HEK293T (cell line): ENCODE measurements at regions not wholly inside any gene's neighbourhood (a gene's known extent, or its start where the extent isn't known, plus 50 kb on each side); places are given as distances from the start of the nearest gene placed in this dataset.

Experiments
- FOXK2 ChIP-seq: fragments of 450-650 bp; IDR thresholded peaks from 2 replicates; pipeline ENCODE4 v1.6.1; 2016; ENCODE audit warnings: mild to moderate bottlenecking
- FOXM1 ChIP-seq: fragments of 450-650 bp; IDR thresholded peaks from 2 replicates; pipeline ENCODE4 v1.6.1; 2017; ENCODE audit warnings: mild to moderate bottlenecking, borderline replicate concordance
- SP1 ChIP-seq: fragments of 450-650 bp; IDR thresholded peaks from 2 replicates; pipeline ENCODE4 v1.6.1; 2017
- SUZ12 ChIP-seq: fragments of 450-650 bp; IDR thresholded peaks from 2 replicates; pipeline ENCODE4 v1.6.1; 2016; ENCODE audit warnings: mild to moderate bottlenecking

DNA sequence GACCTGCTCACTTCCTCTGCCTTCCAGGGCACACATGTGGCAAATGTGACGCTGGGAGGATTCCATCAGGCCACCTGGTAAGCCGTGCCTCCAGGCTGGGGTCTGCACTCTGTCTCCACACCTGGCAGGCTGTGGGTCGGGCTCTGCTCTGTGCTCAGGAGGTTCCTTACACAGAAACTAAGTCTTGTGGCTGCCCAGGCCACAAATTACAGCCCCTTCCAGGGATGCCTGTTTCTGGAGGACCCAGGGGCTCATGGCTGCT, 58.2 kb downstream of the RMI2 start:
- TF ChIP-seq FOXK2 (no peak), FOXM1 (no peak), SUZ12 (no peak), SP1 (no peak)
